HEK293 (cell line): ENCODE measurements at regions not wholly inside any gene's neighbourhood (a gene's known extent, or its start where the extent isn't known, plus 50 kb on each side); places are given as distances from the start of the nearest gene placed in this dataset.

ENCODE experiments used
- CTCF ChIA-PET: fragments of 350-600 bp; formaldehyde crosslinking; extraction: SDS; loops from one replicate; lab custom pipeline; 2021; ENCODE audit warnings: antibody characterized with exemption; lab: Yijun Ruan, JAX
- POLR2A ChIA-PET: fragments of 300-600 bp; formaldehyde crosslinking; extraction: SDS; loops from one replicate; lab custom pipeline; 2020; ENCODE audit warnings: antibody characterized with exemption, inconsistent platforms; lab: Yijun Ruan, JAX
- H3K27ac ChIP-seq: fragments of 200-500 bp; sonication (Bioruptor generic); 2 replicates; pipeline ENCODE4 v1.5.1; 2014; ENCODE audit warnings: low read depth, low read length, control low read depth, inconsistent platforms; ENCODE audit errors: extremely low read depth
- H3K36me3 ChIP-seq, 2 experiments: fragments of 200-500 bp in 1 of 2; sonication (Bioruptor generic) in 1 of 2; 1 replicate in 1 of 2; 2 replicates in 1 of 2; pipeline ENCODE4 v1.5.1; 2014 to 2017; ENCODE audit warnings: inconsistent platforms in 2 of 2, low read length in 2 of 2; ENCODE audit not compliant: control insufficient read depth in 2 of 2, insufficient read depth in 1 of 2
- H3K4me1 ChIP-seq: fragments of 200-500 bp; sonication (Bioruptor generic); 2 replicates; pipeline ENCODE4 v1.5.1; 2014; ENCODE audit warnings: mild to moderate bottlenecking, low read length, inconsistent platforms; ENCODE audit not compliant: control insufficient read depth, insufficient read depth
- H3K4me3 ChIP-seq: 2 replicates; pipeline ENCODE4 v1.5.1; 2011; ENCODE audit warnings: low read depth, mild to moderate bottlenecking, control low read depth, low read length, moderate library complexity
- H3K9me3 ChIP-seq: fragments of 200-500 bp; sonication (Bioruptor generic); 2 replicates; pipeline ENCODE4 v1.5.1; 2014; ENCODE audit warnings: low read depth, low read length, inconsistent platforms; ENCODE audit not compliant: control insufficient read depth, insufficient read depth
- IKZF3 ChIP-seq: fragments of 450-650 bp; IDR thresholded peaks from 2 replicates; pipeline ENCODE4 v1.5.0; 2018; ENCODE audit warnings: missing biosample characterization, mild to moderate bottlenecking, missing genetic modification characterization, moderate library complexity
- SALL2 ChIP-seq: fragments of 450-650 bp; formaldehyde crosslinking; IDR thresholded peaks from 2 replicates; pipeline ENCODE4 v1.5.0; 2017; ENCODE audit warnings: missing biosample characterization, mild to moderate bottlenecking, missing genetic modification characterization, borderline replicate concordance
- YY1 ChIP-seq: fragments of 450-650 bp; formaldehyde crosslinking; IDR thresholded peaks from 2 replicates; pipeline ENCODE4 v1.5.1; 2018; ENCODE audit warnings: missing biosample characterization, missing genetic modification characterization
- ZBTB7A ChIP-seq: fragments of 450-650 bp; formaldehyde crosslinking; IDR thresholded peaks from 2 replicates; pipeline ENCODE4 v1.5.1; 2016; ENCODE audit warnings: low read depth, missing biosample characterization, missing genetic modification characterization
- ZFP3 ChIP-seq: fragments of 450-650 bp; formaldehyde crosslinking; IDR thresholded peaks from 2 replicates; pipeline ENCODE4 v1.5.1; 2016; ENCODE audit warnings: low read depth, missing biosample characterization, missing genetic modification characterization
- ZNF132 ChIP-seq: fragments of 450-650 bp; formaldehyde crosslinking; IDR thresholded peaks from 2 replicates; pipeline ENCODE4 v1.5.1; 2017; ENCODE audit warnings: missing biosample characterization, missing genetic modification characterization, borderline replicate concordance
- ZNF184 ChIP-seq: fragments of 450-650 bp; IDR thresholded peaks from 2 replicates; pipeline ENCODE4 v1.5.1; 2018; ENCODE audit warnings: missing biosample characterization, mild to moderate bottlenecking, missing genetic modification characterization
- ZNF24 ChIP-seq: fragments of 450-650 bp; formaldehyde crosslinking; IDR thresholded peaks from 2 replicates; pipeline ENCODE4 v1.5.1; 2016; ENCODE audit warnings: missing biosample characterization, missing genetic modification characterization
- ZNF596 ChIP-seq: fragments of 450-650 bp; IDR thresholded peaks from 2 replicates; pipeline ENCODE4 v1.5.0; 2018; ENCODE audit warnings: missing biosample characterization, mild to moderate bottlenecking, missing genetic modification characterization, moderate library complexity
- ZNF624 ChIP-seq: fragments of 450-650 bp; formaldehyde crosslinking; IDR thresholded peaks from 2 replicates; pipeline ENCODE4 v1.5.1; 2017; ENCODE audit warnings: missing biosample characterization, missing genetic modification characterization
- ZNF629 ChIP-seq: fragments of 450-650 bp; formaldehyde crosslinking; IDR thresholded peaks from 2 replicates; pipeline ENCODE4 v1.5.1; 2017; ENCODE audit warnings: missing biosample characterization, missing genetic modification characterization
- ZNF707 ChIP-seq: fragments of 450-650 bp; formaldehyde crosslinking; IDR thresholded peaks from 2 replicates; pipeline ENCODE4 v1.5.1; 2016; ENCODE audit warnings: missing biosample characterization, missing genetic modification characterization
- ZNF785 ChIP-seq: fragments of 450-650 bp; formaldehyde crosslinking; IDR thresholded peaks from 2 replicates; pipeline ENCODE4 v1.5.1; 2016; ENCODE audit warnings: missing biosample characterization, missing genetic modification characterization
- ZSCAN16 ChIP-seq: fragments of 450-650 bp; formaldehyde crosslinking; IDR thresholded peaks from 2 replicates; pipeline ENCODE4 v1.5.1; 2016; ENCODE audit warnings: missing biosample characterization, missing genetic modification characterization
- TF ChIP-seq, protein P1 (sequence below): fragments of 450-650 bp; formaldehyde crosslinking; IDR thresholded peaks from 2 replicates; pipeline ENCODE4 v1.5.1; 2016; ENCODE audit warnings: missing biosample characterization, missing genetic modification characterization, borderline replicate concordance
- TF ChIP-seq, protein P2 (sequence below): fragments of 450-650 bp; formaldehyde crosslinking; IDR thresholded peaks from 2 replicates; pipeline ENCODE4 v1.5.1; 2016; ENCODE audit warnings: missing biosample characterization, missing genetic modification characterization
- TF ChIP-seq, protein P3 (sequence below): fragments of 450-650 bp; formaldehyde crosslinking; IDR thresholded peaks from 2 replicates; pipeline ENCODE4 v1.5.1; 2016; ENCODE audit warnings: missing biosample characterization, missing genetic modification characterization, low read depth
- TF ChIP-seq, protein P4 (sequence below): fragments of 450-650 bp; formaldehyde crosslinking; IDR thresholded peaks from 2 replicates; pipeline ENCODE4 v1.5.1; 2016; ENCODE audit warnings: missing biosample characterization, missing genetic modification characterization

DNA sequence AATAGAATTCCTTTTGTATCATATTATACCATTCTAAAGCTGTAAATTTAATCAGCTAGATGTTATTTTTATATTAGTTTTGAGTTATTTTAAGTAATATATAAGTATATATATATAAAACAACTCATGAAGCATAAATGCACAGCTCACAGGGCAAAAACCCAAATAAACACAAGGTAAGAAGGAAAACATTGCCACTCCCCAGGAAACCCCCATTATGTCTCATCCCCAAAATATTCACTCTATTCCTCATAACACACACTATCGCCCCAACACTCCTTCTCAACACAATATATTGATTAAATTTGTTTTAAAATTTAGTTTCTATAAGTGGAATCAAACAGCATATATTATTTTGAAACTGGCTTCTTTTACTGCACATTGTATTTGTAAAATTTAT is 98.6 kb upstream of the FAM83B start (continued):
- TF ChIP-seq, protein P1, sequence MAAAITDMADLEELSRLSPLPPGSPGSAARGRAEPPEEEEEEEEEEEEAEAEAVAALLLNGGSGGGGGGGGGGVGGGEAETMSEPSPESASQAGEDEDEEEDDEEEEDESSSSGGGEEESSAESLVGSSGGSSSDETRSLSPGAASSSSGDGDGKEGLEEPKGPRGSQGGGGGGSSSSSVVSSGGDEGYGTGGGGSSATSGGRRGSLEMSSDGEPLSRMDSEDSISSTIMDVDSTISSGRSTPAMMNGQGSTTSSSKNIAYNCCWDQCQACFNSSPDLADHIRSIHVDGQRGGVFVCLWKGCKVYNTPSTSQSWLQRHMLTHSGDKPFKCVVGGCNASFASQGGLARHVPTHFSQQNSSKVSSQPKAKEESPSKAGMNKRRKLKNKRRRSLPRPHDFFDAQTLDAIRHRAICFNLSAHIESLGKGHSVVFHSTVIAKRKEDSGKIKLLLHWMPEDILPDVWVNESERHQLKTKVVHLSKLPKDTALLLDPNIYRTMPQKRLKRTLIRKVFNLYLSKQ (tag by site-specific recombination) = no peak
- TF ChIP-seq YY1 (tag by site-specific recombination) = no peak
- TF ChIP-seq, all 188 proteins: peak for 0

DNA sequence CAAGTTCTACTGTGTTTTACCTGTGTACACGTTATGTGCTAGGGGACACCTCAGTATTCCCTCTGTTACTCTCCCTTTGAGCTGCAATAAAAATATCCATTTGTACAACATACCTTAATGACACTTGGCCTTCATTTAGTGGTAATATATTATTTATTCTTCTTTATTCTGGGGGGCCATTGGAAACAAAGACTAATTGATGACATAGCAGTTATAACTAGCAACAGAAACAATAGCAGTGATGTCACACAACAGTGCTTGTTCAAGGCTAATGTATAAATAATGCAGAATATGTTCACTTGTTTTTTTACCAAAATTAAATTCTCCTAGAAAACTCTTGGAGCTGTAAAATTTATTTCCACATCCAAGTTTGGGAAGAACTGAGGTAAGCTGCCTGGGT is 92.2 kb upstream of the FAM83B start:
- H3K36me3 ChIP-seq = no peaks in the 10 kb centered on the region
- ChIA-PET CTCF (no interaction called here), POLR2A (no interaction called here)
- TF ChIP-seq ZBTB7A (tag by site-specific recombination) (no peak), IKZF3 (tag by site-specific recombination) (no peak), ZNF624 (tag by site-specific recombination) (no peak), ZFP3 (no peak)
- TF ChIP-seq, protein P2, sequence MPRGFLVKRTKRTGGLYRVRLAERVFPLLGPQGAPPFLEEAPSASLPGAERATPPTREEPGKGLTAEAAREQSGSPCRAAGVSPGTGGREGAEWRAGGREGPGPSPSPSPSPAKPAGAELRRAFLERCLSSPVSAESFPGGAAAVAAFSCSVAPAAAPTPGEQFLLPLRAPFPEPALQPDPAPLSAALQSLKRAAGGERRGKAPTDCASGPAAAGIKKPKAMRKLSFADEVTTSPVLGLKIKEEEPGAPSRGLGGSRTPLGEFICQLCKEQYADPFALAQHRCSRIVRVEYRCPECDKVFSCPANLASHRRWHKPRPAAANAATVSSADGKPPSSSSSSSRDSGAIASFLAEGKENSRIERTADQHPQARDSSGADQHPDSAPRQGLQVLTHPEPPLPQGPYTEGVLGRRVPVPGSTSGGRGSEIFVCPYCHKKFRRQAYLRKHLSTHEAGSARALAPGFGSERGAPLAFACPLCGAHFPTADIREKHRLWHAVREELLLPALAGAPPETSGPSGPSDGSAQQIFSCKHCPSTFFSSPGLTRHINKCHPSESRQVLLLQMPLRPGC (tag by site-specific recombination) = no peak
- TF ChIP-seq, protein P3, sequence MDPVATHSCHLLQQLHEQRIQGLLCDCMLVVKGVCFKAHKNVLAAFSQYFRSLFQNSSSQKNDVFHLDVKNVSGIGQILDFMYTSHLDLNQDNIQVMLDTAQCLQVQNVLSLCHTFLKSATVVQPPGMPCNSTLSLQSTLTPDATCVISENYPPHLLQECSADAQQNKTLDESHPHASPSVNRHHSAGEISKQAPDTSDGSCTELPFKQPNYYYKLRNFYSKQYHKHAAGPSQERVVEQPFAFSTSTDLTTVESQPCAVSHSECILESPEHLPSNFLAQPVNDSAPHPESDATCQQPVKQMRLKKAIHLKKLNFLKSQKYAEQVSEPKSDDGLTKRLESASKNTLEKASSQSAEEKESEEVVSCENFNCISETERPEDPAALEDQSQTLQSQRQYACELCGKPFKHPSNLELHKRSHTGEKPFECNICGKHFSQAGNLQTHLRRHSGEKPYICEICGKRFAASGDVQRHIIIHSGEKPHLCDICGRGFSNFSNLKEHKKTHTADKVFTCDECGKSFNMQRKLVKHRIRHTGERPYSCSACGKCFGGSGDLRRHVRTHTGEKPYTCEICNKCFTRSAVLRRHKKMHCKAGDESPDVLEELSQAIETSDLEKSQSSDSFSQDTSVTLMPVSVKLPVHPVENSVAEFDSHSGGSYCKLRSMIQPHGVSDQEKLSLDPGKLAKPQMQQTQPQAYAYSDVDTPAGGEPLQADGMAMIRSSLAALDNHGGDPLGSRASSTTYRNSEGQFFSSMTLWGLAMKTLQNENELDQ (tag by site-specific recombination) = no peak
- H3K4me3 ChIP-seq = no peak overlapping the region
- 0 out of 2 replicates have a peak, but pooled peaks cover 6% of the 10 kb centered on the region for H3K4me1 ChIP-seq
- no peaks in the 10 kb centered on the region for H3K9me3 ChIP-seq
- no peak overlapping the region for H3K27ac ChIP-seq

DNA sequence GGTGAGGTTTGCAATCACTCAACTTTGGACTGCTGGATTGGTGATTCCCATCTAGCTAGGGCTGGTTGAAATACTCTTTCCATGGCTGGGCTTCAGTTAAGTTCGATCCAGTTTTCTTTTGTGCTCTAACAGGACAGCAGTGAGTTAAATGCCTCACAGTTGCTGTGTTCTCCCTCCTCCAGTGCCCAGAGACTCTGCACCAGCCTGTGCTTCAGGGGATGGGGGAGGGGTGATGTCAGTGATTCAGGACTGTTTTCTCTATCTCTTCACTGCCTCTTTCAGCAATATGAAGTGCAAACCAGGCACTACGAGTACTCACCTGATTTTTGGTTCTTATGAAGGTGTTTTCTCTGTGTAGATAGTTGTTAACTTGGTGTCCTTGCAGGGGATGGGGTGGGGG is 88.2 kb upstream of the FAM83B start:
- no peaks in the 10 kb centered on the region for H3K9me3 ChIP-seq
- CTCF ChIA-PET = interaction anchor here (1.4 kb wide), 1 partner anchor 41 kb away, joined by 5 read pairs; no protein-coding TSS in a partner anchor
- no peak overlapping the region for H3K4me3 ChIP-seq
- 0 out of 2 replicates have a peak, but pooled peaks cover 6% of the 10 kb centered on the region for H3K4me1 ChIP-seq
- POLR2A ChIA-PET = no interaction called here
- H3K27ac ChIP-seq = no peak overlapping the region
- no peaks in the 10 kb centered on the region for H3K36me3 ChIP-seq
- TF ChIP-seq ZNF184 (tag by site-specific recombination) = no peak
- no peak for TF ChIP-seq ZNF132
- no peak for TF ChIP-seq ZNF629
- no peak for TF ChIP-seq ZNF785 (tag by site-specific recombination)
- TF ChIP-seq, protein P4, sequence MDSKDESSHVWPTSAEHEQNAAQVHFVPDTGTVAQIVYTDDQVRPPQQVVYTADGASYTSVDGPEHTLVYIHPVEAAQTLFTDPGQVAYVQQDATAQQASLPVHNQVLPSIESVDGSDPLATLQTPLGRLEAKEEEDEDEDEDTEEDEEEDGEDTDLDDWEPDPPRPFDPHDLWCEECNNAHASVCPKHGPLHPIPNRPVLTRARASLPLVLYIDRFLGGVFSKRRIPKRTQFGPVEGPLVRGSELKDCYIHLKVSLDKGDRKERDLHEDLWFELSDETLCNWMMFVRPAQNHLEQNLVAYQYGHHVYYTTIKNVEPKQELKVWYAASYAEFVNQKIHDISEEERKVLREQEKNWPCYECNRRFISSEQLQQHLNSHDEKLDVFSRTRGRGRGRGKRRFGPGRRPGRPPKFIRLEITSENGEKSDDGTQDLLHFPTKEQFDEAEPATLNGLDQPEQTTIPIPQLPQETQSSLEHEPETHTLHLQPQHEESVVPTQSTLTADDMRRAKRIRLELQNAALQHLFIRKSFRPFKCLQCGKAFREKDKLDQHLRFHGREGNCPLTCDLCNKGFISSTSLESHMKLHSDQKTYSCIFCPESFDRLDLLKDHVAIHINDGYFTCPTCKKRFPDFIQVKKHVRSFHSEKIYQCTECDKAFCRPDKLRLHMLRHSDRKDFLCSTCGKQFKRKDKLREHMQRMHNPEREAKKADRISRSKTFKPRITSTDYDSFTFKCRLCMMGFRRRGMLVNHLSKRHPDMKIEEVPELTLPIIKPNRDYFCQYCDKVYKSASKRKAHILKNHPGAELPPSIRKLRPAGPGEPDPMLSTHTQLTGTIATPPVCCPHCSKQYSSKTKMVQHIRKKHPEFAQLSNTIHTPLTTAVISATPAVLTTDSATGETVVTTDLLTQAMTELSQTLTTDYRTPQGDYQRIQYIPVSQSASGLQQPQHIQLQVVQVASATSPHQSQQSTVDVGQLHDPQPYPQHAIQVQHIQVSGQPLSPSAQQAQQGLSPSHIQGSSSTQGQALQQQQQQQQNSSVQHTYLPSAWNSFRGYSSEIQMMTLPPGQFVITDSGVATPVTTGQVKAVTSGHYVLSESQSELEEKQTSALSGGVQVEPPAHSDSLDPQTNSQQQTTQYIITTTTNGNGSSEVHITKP = no peak
- no peak for TF ChIP-seq ZNF24 (tag by site-specific recombination)
- TF ChIP-seq ZSCAN16 (tag by site-specific recombination) = no peak
- TF ChIP-seq ZNF707 (tag by site-specific recombination) = no peak
- TF ChIP-seq ZNF596 (tag by site-specific recombination) = no peak
- no peak for TF ChIP-seq SALL2 (tag by site-specific recombination)
- TF ChIP-seq, all 188 proteins: peak for 0
